H9 (cell line): ENCODE measurements at regions not wholly inside any gene's neighbourhood (a gene's known extent, or its start where the extent isn't known, plus 50 kb on each side); places are given as distances from the start of the nearest gene placed in this dataset.
A peak's percentile ranks its signal among the peaks of the same experiment; 100 is the strongest.

Experiments used
- DNase-seq: peaks from one replicate; pipeline ENCODE4 v3.0.0-alpha.2; 2017
- H2AFZ ChIP-seq: one replicate; pipeline ENCODE4 v1.6.1; 2013; ENCODE audit warnings: mild to moderate bottlenecking, low read length, control low read depth, moderate library complexity
- H2AK5ac ChIP-seq: 2 replicates; pipeline ENCODE4 v1.6.1; 2013; ENCODE audit warnings: low read length, control low read depth, mixed read lengths; ENCODE audit not compliant: insufficient read length
- H2BK120ac ChIP-seq: one replicate; pipeline ENCODE4 v1.6.1; 2013; ENCODE audit warnings: low read depth, mild to moderate bottlenecking, low read length, control low read depth, inconsistent platforms; ENCODE audit not compliant: poor library complexity, severe bottlenecking
- H2BK12ac ChIP-seq: 2 replicates; pipeline ENCODE4 v1.6.1; 2013; ENCODE audit warnings: low read length, control low read depth, mixed read lengths, low read depth; ENCODE audit not compliant: insufficient read length
- H2BK15ac ChIP-seq: 2 replicates; pipeline ENCODE4 v1.6.1; 2013; ENCODE audit warnings: low read depth, low read length, control low read depth
- H2BK20ac ChIP-seq: one replicate; pipeline ENCODE4 v1.6.1; 2013; ENCODE audit warnings: low read depth, mild to moderate bottlenecking, low read length, control low read depth, inconsistent platforms; ENCODE audit not compliant: poor library complexity, severe bottlenecking
- H2BK5ac ChIP-seq: 2 replicates; pipeline ENCODE4 v1.6.1; 2013; ENCODE audit warnings: low read length, control low read depth, mixed read lengths; ENCODE audit not compliant: insufficient read length
- H3K14ac ChIP-seq: 2 replicates; pipeline ENCODE4 v1.6.1; 2013; ENCODE audit warnings: low read length, control low read depth; ENCODE audit not compliant: insufficient read depth
- H3K18ac ChIP-seq: 2 replicates; pipeline ENCODE4 v1.6.1; 2013; ENCODE audit warnings: low read depth, mild to moderate bottlenecking, mixed read lengths, low read length, control low read depth; ENCODE audit not compliant: insufficient read length
- H3K23ac ChIP-seq: 2 replicates; pipeline ENCODE4 v1.6.1; 2013; ENCODE audit warnings: low read length, control low read depth, mixed read lengths, low read depth; ENCODE audit not compliant: insufficient read length
- H3K23me2 ChIP-seq: 2 replicates; pipeline ENCODE4 v1.6.1; 2013; ENCODE audit warnings: low read depth, mild to moderate bottlenecking, mixed read lengths, low read length, control low read depth; ENCODE audit not compliant: insufficient read length, poor library complexity, severe bottlenecking
- H3K27ac ChIP-seq: 2 replicates; pipeline ENCODE4 v1.5.1; 2013; ENCODE audit warnings: low read length, control low read depth, mixed read lengths, low read depth; ENCODE audit not compliant: insufficient read length
- H3K27me3 ChIP-seq: 2 replicates; pipeline ENCODE4 v1.6.1; 2013; ENCODE audit warnings: low read length, control low read depth, inconsistent platforms; ENCODE audit not compliant: insufficient read depth
- H3K4ac ChIP-seq: 2 replicates; pipeline ENCODE4 v1.6.1; 2013; ENCODE audit warnings: low read depth, mild to moderate bottlenecking, control low read depth, inconsistent platforms, low read length, moderate library complexity
- H3K4me1 ChIP-seq: 2 replicates; pipeline ENCODE4 v1.6.1; 2013; ENCODE audit warnings: low read length, control low read depth, inconsistent platforms; ENCODE audit not compliant: insufficient read depth
- H3K4me2 ChIP-seq: 2 replicates; pipeline ENCODE4 v1.6.1; 2013; ENCODE audit warnings: low read length, control low read depth, mixed read lengths; ENCODE audit not compliant: insufficient read length, insufficient read depth
- H3K56ac ChIP-seq: 2 replicates; pipeline ENCODE4 v1.6.1; 2013; ENCODE audit warnings: low read depth, mild to moderate bottlenecking, mixed read lengths, low read length, control low read depth; ENCODE audit not compliant: insufficient read length
- H3K79me1 ChIP-seq: 2 replicates; pipeline ENCODE4 v1.6.1; 2013; ENCODE audit warnings: low read depth, mild to moderate bottlenecking, moderate library complexity, low read length, control low read depth, inconsistent platforms; ENCODE audit not compliant: insufficient read depth, poor library complexity, severe bottlenecking
- H3K79me2 ChIP-seq: 2 replicates; pipeline ENCODE4 v1.6.1; 2013; ENCODE audit warnings: low read length, control low read depth, inconsistent platforms; ENCODE audit not compliant: insufficient read depth
- H3K9ac ChIP-seq: 2 replicates; pipeline ENCODE4 v1.6.1; 2013; ENCODE audit warnings: low read length, control low read depth, mixed read lengths; ENCODE audit not compliant: insufficient read length; ENCODE audit errors: extremely low read depth
- H3K9me3 ChIP-seq: one replicate; pipeline ENCODE4 v1.6.1; 2013; ENCODE audit warnings: low read depth, low read length, inconsistent platforms; ENCODE audit not compliant: control insufficient read depth
- H3T11ph ChIP-seq: one replicate; pipeline ENCODE4 v1.6.1; 2013; ENCODE audit warnings: mild to moderate bottlenecking, low read length, control low read depth, inconsistent platforms
- H4K20me1 ChIP-seq: one replicate; pipeline ENCODE4 v1.6.1; 2013; ENCODE audit not compliant: control insufficient read depth, insufficient read length, insufficient read depth
- H4K5ac ChIP-seq: 2 replicates; pipeline ENCODE4 v1.6.1; 2013; ENCODE audit warnings: low read depth, mild to moderate bottlenecking, mixed read lengths, low read length, control low read depth; ENCODE audit not compliant: insufficient read length
- H4K8ac ChIP-seq: replicated peaks from 2 replicates; pipeline ENCODE4 v1.6.1; 2013; ENCODE audit warnings: low read length, control low read depth, mixed read lengths, low read depth; ENCODE audit not compliant: insufficient read length
- H4K91ac ChIP-seq: 2 replicates; pipeline ENCODE4 v1.6.1; 2013; ENCODE audit warnings: low read depth, mild to moderate bottlenecking, moderate library complexity, mixed read lengths, low read length, control low read depth; ENCODE audit not compliant: insufficient read length
- H3K27ac Mint-ChIP-seq, 3 experiments: 2 replicates in 2 of 3; 3 replicates in 1 of 3; pipeline ENCODE4 v1.8.0; 2020 to 2021; ENCODE audit warnings: mixed read lengths in 3 of 3, mild to moderate bottlenecking in 1 of 3, moderate library complexity in 1 of 3
- H3K27me3 Mint-ChIP-seq: 2 replicates; pipeline ENCODE4 v1.8.0; 2021; ENCODE audit warnings: low read depth, mild to moderate bottlenecking, moderate library complexity, mixed read lengths
- H3K36me3 Mint-ChIP-seq, 3 experiments: 2 replicates in 2 of 3; 3 replicates in 1 of 3; pipeline ENCODE4 v1.8.0; 2020 to 2021; ENCODE audit warnings: low read depth in 3 of 3, mixed read lengths in 3 of 3; ENCODE audit not compliant: insufficient read depth in 1 of 3
- H3K4me1 Mint-ChIP-seq, 2 experiments: 2 replicates each; pipeline ENCODE4 v1.8.0; 2020; ENCODE audit warnings: mixed read lengths in 2 of 2
- H3K4me3 Mint-ChIP-seq, 2 experiments: 2 replicates in 1 of 2; 3 replicates in 1 of 2; pipeline ENCODE4 v1.8.0; 2020 to 2021; ENCODE audit warnings: mild to moderate bottlenecking in 2 of 2, mixed read lengths in 2 of 2, moderate library complexity in 1 of 2
- H3K9me3 Mint-ChIP-seq, 2 experiments: 2 replicates in 1 of 2; 3 replicates in 1 of 2; pipeline ENCODE4 v1.8.0; 2020; ENCODE audit warnings: mild to moderate bottlenecking in 2 of 2, mixed read lengths in 2 of 2, moderate library complexity in 1 of 2
- WGBS: extraction: QIAGEN DNeasy Blood & Tissue Kit; methylation state at CpG from one replicate; pipeline ENCODE4 v1.1.7; 2013; ENCODE audit warnings: missing lambda C conversion rate, low lambda C conversion rate, mixed read lengths; ENCODE audit not compliant: insufficient read length; ENCODE audit errors: extremely low coverage; 5-methylcytosine and 5-hydroxymethylcytosine counted together
- TF ChIP-seq, protein P1 (sequence below): fragments of 200-600 bp; sonication (generic); conservative IDR thresholded peaks from 3 replicates; pipeline ENCODE4 v1.8.0; 2021; ENCODE audit warnings: antibody characterized with exemption, mild to moderate bottlenecking

GRCh38 chr16:65975049-65975708 lies 391.3 kb upstream of the CDH5 start:
- H2BK12ac ChIP-seq, result no peak overlapping the region
- H3K23ac ChIP-seq, result no peak overlapping the region
- no peaks in the 10 kb centered on the region for H4K20me1 ChIP-seq
- H2BK5ac ChIP-seq, result no peak overlapping the region
- no peak for DNase-seq
- no peak overlapping the region for H3K56ac ChIP-seq
- no peak overlapping the region for H4K91ac ChIP-seq
- no peaks in the 10 kb centered on the region for H3K27me3 ChIP-seq
- H3K79me1 ChIP-seq, result no peaks in the 10 kb centered on the region
- no peak overlapping the region for H4K8ac ChIP-seq
- no peak overlapping the region for H2BK120ac ChIP-seq
- TF ChIP-seq, protein P1, sequence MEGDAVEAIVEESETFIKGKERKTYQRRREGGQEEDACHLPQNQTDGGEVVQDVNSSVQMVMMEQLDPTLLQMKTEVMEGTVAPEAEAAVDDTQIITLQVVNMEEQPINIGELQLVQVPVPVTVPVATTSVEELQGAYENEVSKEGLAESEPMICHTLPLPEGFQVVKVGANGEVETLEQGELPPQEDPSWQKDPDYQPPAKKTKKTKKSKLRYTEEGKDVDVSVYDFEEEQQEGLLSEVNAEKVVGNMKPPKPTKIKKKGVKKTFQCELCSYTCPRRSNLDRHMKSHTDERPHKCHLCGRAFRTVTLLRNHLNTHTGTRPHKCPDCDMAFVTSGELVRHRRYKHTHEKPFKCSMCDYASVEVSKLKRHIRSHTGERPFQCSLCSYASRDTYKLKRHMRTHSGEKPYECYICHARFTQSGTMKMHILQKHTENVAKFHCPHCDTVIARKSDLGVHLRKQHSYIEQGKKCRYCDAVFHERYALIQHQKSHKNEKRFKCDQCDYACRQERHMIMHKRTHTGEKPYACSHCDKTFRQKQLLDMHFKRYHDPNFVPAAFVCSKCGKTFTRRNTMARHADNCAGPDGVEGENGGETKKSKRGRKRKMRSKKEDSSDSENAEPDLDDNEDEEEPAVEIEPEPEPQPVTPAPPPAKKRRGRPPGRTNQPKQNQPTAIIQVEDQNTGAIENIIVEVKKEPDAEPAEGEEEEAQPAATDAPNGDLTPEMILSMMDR, result no peak
- H3T11ph ChIP-seq, result no peak overlapping the region
- H3K9ac ChIP-seq, result no peak overlapping the region
- no peaks in the 10 kb centered on the region for H3K9me3 ChIP-seq
- no peak overlapping the region for H2AFZ ChIP-seq
- no peak overlapping the region for H3K4ac ChIP-seq
- WGBS, result no CpG with 5 or more reads among the region's 7 CpGs
- H3K4me1 ChIP-seq, result no peaks in the 10 kb centered on the region
- Mint-ChIP-seq H3K4me1 (no peaks in the 10 kb centered on the region), H3K27me3 (no peaks in the 10 kb centered on the region), H3K27ac (peak overlapping the region in 2 of 3 experiments; percentile 32 to 65; a peak in 2 of 7 replicates), H3K9me3 (peaks cover 5 to 13% of the 10 kb centered on the region in 2 experiments; a peak in 3 of 5 replicates), H3K4me3 (no peak overlapping the region), H3K36me3 (peaks cover 0 to 4% (median 0%) of the 10 kb centered on the region in 3 experiments; a peak in 4 of 7 replicates)
- no peaks in the 10 kb centered on the region for H3K79me2 ChIP-seq
- no peak overlapping the region for H3K4me2 ChIP-seq
- no peak overlapping the region for H4K5ac ChIP-seq
- no peak overlapping the region for H3K27ac ChIP-seq
- no peak overlapping the region for H3K14ac ChIP-seq
- no peak overlapping the region for H3K18ac ChIP-seq
- H2BK20ac ChIP-seq, result no peak overlapping the region
- no peak overlapping the region for H2BK15ac ChIP-seq
- no peak overlapping the region for H2AK5ac ChIP-seq
- H3K23me2 ChIP-seq, result no peaks in the 10 kb centered on the region
